ENCODE measurements at regions not wholly inside any gene's neighbourhood (a gene's known extent, or its start where the extent isn't known, plus 50 kb on each side); places are given as distances from the start of the nearest gene placed in this dataset.
A peak's percentile ranks its signal among the peaks of the same experiment; 100 is the strongest.

DNA sequence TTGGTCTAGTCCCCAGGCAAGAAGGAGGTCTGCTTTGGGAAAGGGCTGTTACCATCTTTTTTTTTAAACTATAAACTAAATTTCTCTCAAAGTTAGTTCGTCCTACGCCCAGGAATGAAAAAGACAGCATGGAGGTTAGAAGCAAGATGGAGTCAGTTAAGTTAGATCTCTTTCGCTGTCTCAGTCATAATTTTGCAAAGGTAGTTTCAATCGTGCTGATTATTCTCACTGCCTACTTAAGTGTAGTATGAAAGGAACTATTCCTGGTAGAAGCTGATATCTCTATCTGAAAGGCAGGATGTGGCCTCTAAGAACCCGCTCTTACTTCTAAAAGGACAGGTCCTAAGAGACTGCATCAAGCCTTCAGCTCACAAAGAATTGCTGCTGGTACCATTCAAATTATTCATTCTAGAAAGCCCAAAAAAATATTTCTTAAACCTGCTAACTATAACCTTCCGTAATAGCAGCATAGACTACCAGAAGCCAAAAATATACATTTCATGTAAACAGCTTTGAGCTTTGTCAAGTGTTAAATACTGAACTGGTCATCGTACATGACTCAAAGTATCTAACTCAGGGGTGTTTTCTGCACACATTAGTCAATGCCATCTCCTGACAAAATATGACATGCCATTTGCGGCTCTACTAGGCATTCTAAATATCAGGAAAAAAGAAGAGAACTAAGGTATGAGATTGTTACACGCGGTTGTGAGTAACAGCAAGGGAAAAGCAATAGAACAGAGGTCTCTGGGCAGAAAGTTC lies 96.0 kb upstream of the CCDC80 start:
- DNase-seq (ENCODE audit: low spot score in 2 of 2), result no peak
- Histone ChIP-seq H3K27me3 (no peaks in the 10 kb centered on the region), H3K4me3 (no peak overlapping the region), H3K27ac (no peak overlapping the region), H3K4me1 (peaks cover 0 to 7% (median 0%) of the 10 kb centered on the region in 4 donors), H3K36me3 (no peaks in the 10 kb centered on the region), H3K9me3 (no peaks in the 10 kb centered on the region)
- TF ChIP-seq, protein P1, sequence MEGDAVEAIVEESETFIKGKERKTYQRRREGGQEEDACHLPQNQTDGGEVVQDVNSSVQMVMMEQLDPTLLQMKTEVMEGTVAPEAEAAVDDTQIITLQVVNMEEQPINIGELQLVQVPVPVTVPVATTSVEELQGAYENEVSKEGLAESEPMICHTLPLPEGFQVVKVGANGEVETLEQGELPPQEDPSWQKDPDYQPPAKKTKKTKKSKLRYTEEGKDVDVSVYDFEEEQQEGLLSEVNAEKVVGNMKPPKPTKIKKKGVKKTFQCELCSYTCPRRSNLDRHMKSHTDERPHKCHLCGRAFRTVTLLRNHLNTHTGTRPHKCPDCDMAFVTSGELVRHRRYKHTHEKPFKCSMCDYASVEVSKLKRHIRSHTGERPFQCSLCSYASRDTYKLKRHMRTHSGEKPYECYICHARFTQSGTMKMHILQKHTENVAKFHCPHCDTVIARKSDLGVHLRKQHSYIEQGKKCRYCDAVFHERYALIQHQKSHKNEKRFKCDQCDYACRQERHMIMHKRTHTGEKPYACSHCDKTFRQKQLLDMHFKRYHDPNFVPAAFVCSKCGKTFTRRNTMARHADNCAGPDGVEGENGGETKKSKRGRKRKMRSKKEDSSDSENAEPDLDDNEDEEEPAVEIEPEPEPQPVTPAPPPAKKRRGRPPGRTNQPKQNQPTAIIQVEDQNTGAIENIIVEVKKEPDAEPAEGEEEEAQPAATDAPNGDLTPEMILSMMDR (IDR thresholded peaks at IDR 0.05), result no peak
- TF ChIP-seq POLR2A (IDR thresholded peaks at IDR 0.05) (no peak), EP300 (IDR thresholded peaks at IDR 0.05) (no peak)
- 87 to 93% methylated on average over 10 of the region's 10 CpGs for WGBS, 2 donors

DNA sequence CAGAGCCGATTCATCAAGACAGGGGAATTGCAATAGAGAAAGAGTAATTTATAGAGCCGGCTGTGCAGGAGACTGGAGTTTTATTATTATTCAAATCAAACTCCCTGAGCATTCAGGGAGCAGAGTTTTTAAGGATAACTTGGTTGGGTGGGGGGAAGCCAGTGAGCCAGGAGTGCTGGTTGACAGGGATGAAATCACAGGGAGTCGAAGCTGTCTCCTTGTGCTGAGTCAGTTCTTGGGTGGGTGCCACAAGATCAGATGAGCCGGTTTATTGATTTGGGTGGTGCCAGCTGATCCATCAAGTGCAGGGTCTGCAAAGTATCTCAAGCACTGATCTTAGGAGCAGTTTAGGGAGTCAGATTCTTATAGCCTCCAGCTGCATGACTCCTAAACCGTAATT lies 95.4 kb upstream of the CCDC80 start:
- TF ChIP-seq, protein P1 (IDR thresholded peaks at IDR 0.05), result no peak
- no peak for TF ChIP-seq EP300 (IDR thresholded peaks at IDR 0.05)
- TF ChIP-seq POLR2A (IDR thresholded peaks at IDR 0.05), result no peak
- no peak for DNase-seq (ENCODE audit: low spot score in 2 of 2)

DNA sequence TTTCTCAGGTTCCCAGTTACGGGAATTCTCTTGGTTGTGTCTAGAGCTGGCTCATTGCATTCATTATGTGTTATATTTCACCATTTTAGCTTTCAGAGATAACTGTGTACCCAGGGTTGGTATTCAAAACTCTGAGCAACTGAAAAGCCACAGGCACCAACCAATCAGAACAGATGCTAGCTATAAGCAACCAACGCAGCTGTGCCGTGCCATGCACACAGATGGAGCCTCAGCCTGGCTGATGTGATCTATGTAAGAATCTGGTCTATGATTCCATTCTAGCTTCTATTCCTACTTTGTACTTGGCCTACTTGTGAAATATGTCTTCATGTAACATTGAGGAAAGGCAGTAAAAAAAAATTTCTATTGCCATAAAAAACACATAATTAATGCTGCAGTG lies 95.0 kb upstream of the CCDC80 start:
- H3K27ac ChIP-seq, result no peak overlapping the region
- 71 to 91% methylated on average over 3 of the region's 3 CpGs for WGBS, 2 donors
- no peak for DNase-seq (ENCODE audit: low spot score in 2 of 2)

More for the DNA sequence above, 95.4 kb upstream of the CCDC80 start:
- no peak overlapping the region for H3K4me3 ChIP-seq
- H3K36me3 ChIP-seq, result no peaks in the 10 kb centered on the region
- peaks cover 0 to 7% (median 0%) of the 10 kb centered on the region in 4 donors for H3K4me1 ChIP-seq
- H3K27ac ChIP-seq, result no peak overlapping the region
- no peaks in the 10 kb centered on the region for H3K9me3 ChIP-seq
- H3K27me3 ChIP-seq, result no peaks in the 10 kb centered on the region
- 72 to 78% methylated on average over 4 to 5 of the region's 5 CpGs for WGBS, 2 donors

DNA sequence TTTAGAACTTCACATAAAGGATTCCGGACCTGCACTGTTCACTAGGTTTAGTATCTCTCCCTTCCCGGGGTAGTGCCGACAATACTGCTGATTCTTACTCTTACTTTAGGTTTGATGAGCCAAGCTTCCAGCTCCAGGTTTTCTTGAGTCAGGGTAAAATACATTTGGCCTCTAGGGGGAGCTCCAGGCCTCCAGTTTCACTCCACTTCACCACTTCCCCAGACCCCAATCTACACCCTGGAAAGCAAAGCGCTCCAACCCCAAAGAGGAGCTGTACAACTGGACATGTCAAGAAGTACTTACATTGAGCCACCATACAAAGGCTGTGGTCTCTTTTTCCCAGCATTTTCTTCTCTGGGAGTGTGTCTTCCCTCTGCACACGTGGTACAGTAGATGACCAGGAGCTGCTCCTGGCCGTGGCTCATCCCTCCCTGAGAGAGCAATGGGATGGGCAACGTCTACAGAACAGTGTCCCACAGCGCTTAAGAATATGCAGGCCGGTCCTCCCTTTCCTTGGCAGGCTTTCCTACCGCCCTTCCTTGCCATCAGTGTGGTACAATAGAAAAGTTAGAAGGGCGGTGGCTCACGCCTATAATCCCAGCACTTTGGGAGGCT lies 93.9 kb upstream of the CCDC80 start:
- no peak for TF ChIP-seq EP300 (IDR thresholded peaks at IDR 0.05)
- TF ChIP-seq, protein P1 (IDR thresholded peaks at IDR 0.05), result peak; percentile 38 to 72 (median 62)
- Histone ChIP-seq H3K9me3 (no peaks in the 10 kb centered on the region), H3K27me3 (no peaks in the 10 kb centered on the region), H3K4me1 (peaks cover 0 to 7% (median 0%) of the 10 kb centered on the region in 4 donors), H3K4me3 (no peak overlapping the region), H3K36me3 (no peaks in the 10 kb centered on the region), H3K27ac (no peak overlapping the region)
- 68 to 70% methylated on average over 12 of the region's 12 CpGs for WGBS, 2 donors
- peak; percentile 20 to 75 for DNase-seq (ENCODE audit: low spot score in 2 of 2)

More for the DNA sequence above, 95.0 kb upstream of the CCDC80 start:
- no peaks in the 10 kb centered on the region for H3K27me3 ChIP-seq
- no peaks in the 10 kb centered on the region for H3K36me3 ChIP-seq
- no peak overlapping the region for H3K4me3 ChIP-seq
- peaks cover 0 to 7% (median 0%) of the 10 kb centered on the region in 4 donors for H3K4me1 ChIP-seq
- no peaks in the 10 kb centered on the region for H3K9me3 ChIP-seq
- TF ChIP-seq, protein P1 (IDR thresholded peaks at IDR 0.05), result no peak
- TF ChIP-seq POLR2A (IDR thresholded peaks at IDR 0.05) (no peak), EP300 (IDR thresholded peaks at IDR 0.05) (no peak)

DNA sequence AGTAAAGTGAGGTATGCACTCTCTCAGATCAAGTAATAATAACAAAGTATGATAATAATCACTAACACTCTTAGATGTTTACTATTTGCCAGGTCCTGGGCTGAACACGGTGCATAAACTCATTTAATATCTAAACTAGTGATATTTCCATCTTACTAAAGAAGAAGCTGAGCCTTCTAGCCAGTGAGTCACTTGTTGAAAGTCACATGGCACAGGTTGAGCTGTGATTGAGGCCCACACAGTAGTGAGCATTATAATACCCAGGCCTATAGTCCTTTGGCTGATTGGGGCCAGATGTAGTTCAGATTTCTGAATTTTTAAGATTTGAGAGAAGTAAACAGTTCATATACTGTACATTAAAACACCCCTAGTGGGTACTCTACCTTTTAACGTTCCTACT lies 93.2 kb upstream of the CCDC80 start:
- Histone ChIP-seq H3K4me3 (no peak overlapping the region), H3K9me3 (no peaks in the 10 kb centered on the region), H3K27ac (no peak overlapping the region), H3K27me3 (no peaks in the 10 kb centered on the region), H3K4me1 (peaks cover 0 to 7% (median 0%) of the 10 kb centered on the region in 4 donors), H3K36me3 (no peaks in the 10 kb centered on the region)
- WGBS, 2 donors, result 78 to 82% methylated on average over 2 of the region's 2 CpGs
- DNase-seq (ENCODE audit: low spot score in 2 of 2), result no peak
- TF ChIP-seq, protein P1 (IDR thresholded peaks at IDR 0.05), result no peak
- TF ChIP-seq POLR2A (IDR thresholded peaks at IDR 0.05), result no peak
- no peak for TF ChIP-seq EP300 (IDR thresholded peaks at IDR 0.05)
